GM12873 (cell line): ENCODE measurements at regions not wholly inside any gene's neighbourhood (a gene's known extent, or its start where the extent isn't known, plus 50 kb on each side); places are given as distances from the start of the nearest gene placed in this dataset.

Experiments
- TF ChIP-seq, protein P1 (sequence below): IDR thresholded peaks from 2 replicates; pipeline ENCODE4 v1.5.1; 2012; ENCODE audit warnings: low read depth, mild to moderate bottlenecking, moderate library complexity, low read length, control low read depth; ENCODE audit not compliant: insufficient read depth; ENCODE audit errors: missing control alignments

DNA sequence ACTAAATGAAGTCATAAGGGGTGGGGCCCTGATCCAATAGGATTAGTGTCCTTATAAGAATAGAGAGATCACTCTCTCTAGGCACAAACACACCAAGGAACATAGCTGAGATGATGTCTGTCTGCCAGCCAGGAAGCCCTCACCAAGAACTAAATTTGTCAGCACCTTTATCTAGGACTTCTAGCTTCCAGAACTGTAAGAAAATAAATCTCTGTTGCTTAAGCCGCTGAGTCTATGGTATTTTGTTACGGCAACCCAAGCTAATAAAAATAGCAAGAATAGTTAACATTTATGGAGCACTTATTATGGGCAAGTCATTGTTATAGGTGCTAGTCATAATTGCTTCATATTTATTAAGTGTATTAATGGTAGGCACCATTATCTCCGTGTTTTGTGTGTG, 249.6 kb downstream of the MSRB3 start:
- TF ChIP-seq, protein P1, sequence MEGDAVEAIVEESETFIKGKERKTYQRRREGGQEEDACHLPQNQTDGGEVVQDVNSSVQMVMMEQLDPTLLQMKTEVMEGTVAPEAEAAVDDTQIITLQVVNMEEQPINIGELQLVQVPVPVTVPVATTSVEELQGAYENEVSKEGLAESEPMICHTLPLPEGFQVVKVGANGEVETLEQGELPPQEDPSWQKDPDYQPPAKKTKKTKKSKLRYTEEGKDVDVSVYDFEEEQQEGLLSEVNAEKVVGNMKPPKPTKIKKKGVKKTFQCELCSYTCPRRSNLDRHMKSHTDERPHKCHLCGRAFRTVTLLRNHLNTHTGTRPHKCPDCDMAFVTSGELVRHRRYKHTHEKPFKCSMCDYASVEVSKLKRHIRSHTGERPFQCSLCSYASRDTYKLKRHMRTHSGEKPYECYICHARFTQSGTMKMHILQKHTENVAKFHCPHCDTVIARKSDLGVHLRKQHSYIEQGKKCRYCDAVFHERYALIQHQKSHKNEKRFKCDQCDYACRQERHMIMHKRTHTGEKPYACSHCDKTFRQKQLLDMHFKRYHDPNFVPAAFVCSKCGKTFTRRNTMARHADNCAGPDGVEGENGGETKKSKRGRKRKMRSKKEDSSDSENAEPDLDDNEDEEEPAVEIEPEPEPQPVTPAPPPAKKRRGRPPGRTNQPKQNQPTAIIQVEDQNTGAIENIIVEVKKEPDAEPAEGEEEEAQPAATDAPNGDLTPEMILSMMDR: no peak

DNA sequence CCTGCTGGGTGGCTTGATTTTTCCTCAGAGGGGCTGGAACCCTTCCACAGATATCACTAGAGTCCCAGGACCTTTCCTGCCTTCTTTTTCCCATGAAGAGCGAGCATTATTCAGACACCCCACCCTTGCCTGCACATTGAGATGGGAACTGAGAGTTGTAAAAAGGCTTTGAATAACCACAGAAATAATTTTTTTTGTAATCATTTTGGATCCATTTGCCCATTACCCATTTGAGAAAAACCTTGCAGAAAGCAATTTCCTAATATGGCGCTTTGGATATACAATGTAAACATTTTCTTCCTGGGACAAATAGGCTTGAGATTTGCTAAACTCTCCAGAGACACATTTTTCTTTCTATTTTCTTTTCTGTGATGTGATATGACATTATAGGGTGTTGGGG, 250.6 kb downstream of the MSRB3 start:
- TF ChIP-seq, protein P1: no peak

DNA sequence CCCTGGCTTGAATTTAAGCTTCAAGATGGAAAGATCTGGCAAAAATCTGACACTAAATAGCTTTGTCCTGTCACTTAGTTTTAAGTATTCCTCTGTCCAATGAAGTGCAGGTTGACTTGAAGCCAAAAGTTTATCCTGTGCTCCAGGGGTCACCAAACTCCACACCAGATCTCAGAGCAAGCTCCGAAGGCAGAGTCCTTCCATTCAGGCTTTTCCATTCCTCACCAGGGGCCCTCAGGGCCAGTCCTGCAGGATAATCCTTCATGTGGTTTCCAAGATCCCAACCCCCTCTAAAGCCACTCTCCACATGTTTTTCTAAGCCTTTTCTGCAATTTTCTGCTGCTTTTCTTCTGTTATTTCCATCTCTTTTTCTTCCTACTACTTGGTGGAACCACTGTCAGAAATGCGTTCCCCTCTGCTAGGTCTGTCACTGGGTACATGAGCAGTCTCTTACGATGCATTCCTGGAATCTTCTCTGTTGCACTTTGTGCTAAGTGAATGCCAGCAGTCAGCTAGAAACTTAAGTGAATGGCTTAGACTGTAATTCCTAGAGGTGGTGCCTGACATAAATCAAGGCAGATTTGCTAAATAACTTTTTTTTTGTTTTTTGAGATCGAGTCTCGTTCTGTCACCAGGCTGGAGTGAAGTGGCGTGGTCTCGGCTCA, 251.4 kb downstream of the MSRB3 start:
- TF ChIP-seq, protein P1: no peak

DNA sequence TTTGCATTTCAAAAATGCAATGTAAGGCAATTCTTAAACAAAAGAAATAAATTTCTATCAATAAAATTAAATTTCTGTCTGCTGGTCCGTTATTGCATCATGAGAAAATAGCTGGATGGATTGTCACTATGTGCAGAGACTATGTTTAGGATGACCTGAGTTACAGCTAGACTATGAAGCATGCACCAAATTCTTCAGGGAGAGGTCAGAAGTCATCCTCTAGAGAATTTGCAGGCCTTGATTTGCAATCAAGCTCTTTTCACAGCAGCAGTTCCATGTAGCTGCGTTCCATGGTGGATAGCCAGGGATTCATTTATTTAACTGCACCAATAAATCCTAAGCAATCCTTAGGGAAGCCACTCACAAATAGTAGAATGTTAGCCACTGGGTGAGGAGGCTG, 253.7 kb downstream of the MSRB3 start:
- TF ChIP-seq, protein P1: no peak

DNA sequence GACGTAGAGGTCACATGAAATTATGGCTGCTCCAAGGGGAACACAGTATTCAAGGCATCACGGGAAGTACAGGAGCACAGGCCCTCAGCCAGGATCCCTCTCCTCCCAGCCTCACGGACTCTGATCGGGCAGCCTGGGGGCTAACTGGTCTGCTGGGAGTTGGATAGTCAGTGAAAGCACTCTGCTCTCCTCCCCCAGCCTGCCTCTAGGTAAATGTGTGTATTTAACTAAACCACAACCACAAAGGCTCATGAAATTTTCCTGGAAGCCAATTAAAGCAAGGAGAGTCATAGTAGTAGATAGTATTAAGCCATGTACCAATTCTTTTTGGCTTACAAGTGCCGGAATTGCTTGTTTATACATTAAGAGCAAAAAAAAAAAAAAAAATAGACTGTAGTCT, 254.3 kb downstream of the MSRB3 start:
- TF ChIP-seq, protein P1: no peak

DNA sequence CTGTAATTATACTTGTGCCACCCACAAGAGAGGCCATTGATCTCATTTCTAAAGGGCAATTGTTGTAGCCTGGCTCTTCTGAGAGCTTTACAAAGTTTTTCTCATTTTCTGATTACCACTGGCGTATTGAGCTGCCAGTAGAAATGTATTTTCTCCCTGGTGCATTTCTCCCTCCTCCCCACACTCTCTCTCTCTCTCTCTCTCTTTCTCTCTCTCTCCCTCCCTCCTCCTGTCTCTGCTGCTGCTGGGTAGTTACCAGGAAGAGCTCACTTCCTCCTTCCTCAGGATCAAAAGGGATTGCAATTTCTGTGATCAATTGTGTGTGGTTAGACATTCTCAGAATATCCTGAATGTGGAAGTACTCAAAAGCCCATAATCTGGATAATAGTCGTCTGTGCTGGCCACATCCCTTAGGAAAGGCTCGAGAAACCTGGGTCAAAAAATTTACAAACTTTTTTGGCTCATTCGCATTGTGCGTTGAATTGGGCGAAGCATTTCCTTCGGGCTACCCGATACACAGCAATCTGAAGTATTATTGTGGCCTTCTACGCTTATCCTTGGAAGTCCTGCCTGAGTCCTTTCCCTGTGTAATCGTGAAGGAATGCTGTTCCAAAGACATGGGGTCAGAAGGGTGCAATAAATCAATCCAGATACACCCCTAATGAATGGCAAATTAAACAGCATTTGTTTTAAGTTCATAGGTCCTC, 254.8 kb downstream of the MSRB3 start:
- TF ChIP-seq, protein P1: no peak

DNA sequence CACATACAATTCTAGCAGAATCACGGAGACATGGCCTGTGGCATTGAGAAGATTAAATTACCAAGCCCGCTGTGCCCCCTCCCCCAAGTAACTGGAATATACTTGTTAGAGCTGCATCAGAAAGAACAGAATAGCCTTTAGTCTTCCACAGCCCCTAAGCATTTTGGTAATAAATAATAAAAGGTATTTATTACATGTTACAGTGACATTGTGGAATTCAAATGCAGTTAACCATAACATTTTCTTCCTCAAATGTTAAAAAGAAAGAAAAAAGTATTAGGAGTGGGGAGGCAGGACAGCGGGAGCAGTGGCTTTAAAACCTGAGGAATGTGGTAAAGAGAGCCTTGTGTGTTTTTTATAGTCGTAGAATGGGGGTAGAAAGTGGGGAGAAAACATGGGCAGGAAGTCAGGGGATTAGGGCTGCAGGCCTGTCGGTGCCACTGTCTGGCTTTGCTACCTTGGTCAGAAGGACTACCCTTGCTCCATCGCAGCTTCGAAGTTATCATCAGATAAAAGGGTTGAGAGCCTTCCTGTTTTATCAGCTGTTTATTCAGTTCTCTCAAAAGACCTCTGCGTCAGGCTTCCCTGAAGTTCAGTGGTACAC, 255.9 kb downstream of the MSRB3 start:
- TF ChIP-seq, protein P1: no peak
